H9 (cell line): ENCODE measurements at regions not wholly inside any gene's neighbourhood (a gene's known extent, or its start where the extent isn't known, plus 50 kb on each side); places are given as distances from the start of the nearest gene placed in this dataset.

ENCODE experiments used
- DNase-seq: peaks from one replicate; pipeline ENCODE4 v3.0.0-alpha.2; 2017
- H2AFZ ChIP-seq: one replicate; pipeline ENCODE4 v1.6.1; 2013; ENCODE audit warnings: mild to moderate bottlenecking, low read length, control low read depth, moderate library complexity
- H2AK5ac ChIP-seq: 2 replicates; pipeline ENCODE4 v1.6.1; 2013; ENCODE audit warnings: low read length, control low read depth, mixed read lengths; ENCODE audit not compliant: insufficient read length
- H2BK120ac ChIP-seq: one replicate; pipeline ENCODE4 v1.6.1; 2013; ENCODE audit warnings: low read depth, mild to moderate bottlenecking, low read length, control low read depth, inconsistent platforms; ENCODE audit not compliant: poor library complexity, severe bottlenecking
- H2BK12ac ChIP-seq: 2 replicates; pipeline ENCODE4 v1.6.1; 2013; ENCODE audit warnings: low read length, control low read depth, mixed read lengths, low read depth; ENCODE audit not compliant: insufficient read length
- H2BK15ac ChIP-seq: 2 replicates; pipeline ENCODE4 v1.6.1; 2013; ENCODE audit warnings: low read depth, low read length, control low read depth
- H2BK20ac ChIP-seq: one replicate; pipeline ENCODE4 v1.6.1; 2013; ENCODE audit warnings: low read depth, mild to moderate bottlenecking, low read length, control low read depth, inconsistent platforms; ENCODE audit not compliant: poor library complexity, severe bottlenecking
- H2BK5ac ChIP-seq: 2 replicates; pipeline ENCODE4 v1.6.1; 2013; ENCODE audit warnings: low read length, control low read depth, mixed read lengths; ENCODE audit not compliant: insufficient read length
- H3K14ac ChIP-seq: 2 replicates; pipeline ENCODE4 v1.6.1; 2013; ENCODE audit warnings: low read length, control low read depth; ENCODE audit not compliant: insufficient read depth
- H3K18ac ChIP-seq: 2 replicates; pipeline ENCODE4 v1.6.1; 2013; ENCODE audit warnings: low read depth, mild to moderate bottlenecking, mixed read lengths, low read length, control low read depth; ENCODE audit not compliant: insufficient read length
- H3K23ac ChIP-seq: 2 replicates; pipeline ENCODE4 v1.6.1; 2013; ENCODE audit warnings: low read length, control low read depth, mixed read lengths, low read depth; ENCODE audit not compliant: insufficient read length
- H3K23me2 ChIP-seq: 2 replicates; pipeline ENCODE4 v1.6.1; 2013; ENCODE audit warnings: low read depth, mild to moderate bottlenecking, mixed read lengths, low read length, control low read depth; ENCODE audit not compliant: insufficient read length, poor library complexity, severe bottlenecking
- H3K27ac ChIP-seq: 2 replicates; pipeline ENCODE4 v1.5.1; 2013; ENCODE audit warnings: low read length, control low read depth, mixed read lengths, low read depth; ENCODE audit not compliant: insufficient read length
- H3K27me3 ChIP-seq: 2 replicates; pipeline ENCODE4 v1.6.1; 2013; ENCODE audit warnings: low read length, control low read depth, inconsistent platforms; ENCODE audit not compliant: insufficient read depth
- H3K4ac ChIP-seq: 2 replicates; pipeline ENCODE4 v1.6.1; 2013; ENCODE audit warnings: low read depth, mild to moderate bottlenecking, control low read depth, inconsistent platforms, low read length, moderate library complexity
- H3K4me1 ChIP-seq: 2 replicates; pipeline ENCODE4 v1.6.1; 2013; ENCODE audit warnings: low read length, control low read depth, inconsistent platforms; ENCODE audit not compliant: insufficient read depth
- H3K4me2 ChIP-seq: 2 replicates; pipeline ENCODE4 v1.6.1; 2013; ENCODE audit warnings: low read length, control low read depth, mixed read lengths; ENCODE audit not compliant: insufficient read length, insufficient read depth
- H3K56ac ChIP-seq: 2 replicates; pipeline ENCODE4 v1.6.1; 2013; ENCODE audit warnings: low read depth, mild to moderate bottlenecking, mixed read lengths, low read length, control low read depth; ENCODE audit not compliant: insufficient read length
- H3K79me1 ChIP-seq: 2 replicates; pipeline ENCODE4 v1.6.1; 2013; ENCODE audit warnings: low read depth, mild to moderate bottlenecking, moderate library complexity, low read length, control low read depth, inconsistent platforms; ENCODE audit not compliant: insufficient read depth, poor library complexity, severe bottlenecking
- H3K79me2 ChIP-seq: 2 replicates; pipeline ENCODE4 v1.6.1; 2013; ENCODE audit warnings: low read length, control low read depth, inconsistent platforms; ENCODE audit not compliant: insufficient read depth
- H3K9ac ChIP-seq: 2 replicates; pipeline ENCODE4 v1.6.1; 2013; ENCODE audit warnings: low read length, control low read depth, mixed read lengths; ENCODE audit not compliant: insufficient read length; ENCODE audit errors: extremely low read depth
- H3K9me3 ChIP-seq: one replicate; pipeline ENCODE4 v1.6.1; 2013; ENCODE audit warnings: low read depth, low read length, inconsistent platforms; ENCODE audit not compliant: control insufficient read depth
- H3T11ph ChIP-seq: one replicate; pipeline ENCODE4 v1.6.1; 2013; ENCODE audit warnings: mild to moderate bottlenecking, low read length, control low read depth, inconsistent platforms
- H4K20me1 ChIP-seq: one replicate; pipeline ENCODE4 v1.6.1; 2013; ENCODE audit not compliant: control insufficient read depth, insufficient read length, insufficient read depth
- H4K5ac ChIP-seq: 2 replicates; pipeline ENCODE4 v1.6.1; 2013; ENCODE audit warnings: low read depth, mild to moderate bottlenecking, mixed read lengths, low read length, control low read depth; ENCODE audit not compliant: insufficient read length
- H4K8ac ChIP-seq: replicated peaks from 2 replicates; pipeline ENCODE4 v1.6.1; 2013; ENCODE audit warnings: low read length, control low read depth, mixed read lengths, low read depth; ENCODE audit not compliant: insufficient read length
- H4K91ac ChIP-seq: 2 replicates; pipeline ENCODE4 v1.6.1; 2013; ENCODE audit warnings: low read depth, mild to moderate bottlenecking, moderate library complexity, mixed read lengths, low read length, control low read depth; ENCODE audit not compliant: insufficient read length
- H3K27ac Mint-ChIP-seq, 3 experiments: 2 replicates in 2 of 3; 3 replicates in 1 of 3; pipeline ENCODE4 v1.8.0; 2020 to 2021; ENCODE audit warnings: mixed read lengths in 3 of 3, mild to moderate bottlenecking in 1 of 3, moderate library complexity in 1 of 3
- H3K27me3 Mint-ChIP-seq: 2 replicates; pipeline ENCODE4 v1.8.0; 2021; ENCODE audit warnings: low read depth, mild to moderate bottlenecking, moderate library complexity, mixed read lengths
- H3K36me3 Mint-ChIP-seq, 3 experiments: 2 replicates in 2 of 3; 3 replicates in 1 of 3; pipeline ENCODE4 v1.8.0; 2020 to 2021; ENCODE audit warnings: low read depth in 3 of 3, mixed read lengths in 3 of 3; ENCODE audit not compliant: insufficient read depth in 1 of 3
- H3K4me1 Mint-ChIP-seq, 2 experiments: 2 replicates each; pipeline ENCODE4 v1.8.0; 2020; ENCODE audit warnings: mixed read lengths in 2 of 2
- H3K4me3 Mint-ChIP-seq, 2 experiments: 2 replicates in 1 of 2; 3 replicates in 1 of 2; pipeline ENCODE4 v1.8.0; 2020 to 2021; ENCODE audit warnings: mild to moderate bottlenecking in 2 of 2, mixed read lengths in 2 of 2, moderate library complexity in 1 of 2
- H3K9me3 Mint-ChIP-seq, 2 experiments: 2 replicates in 1 of 2; 3 replicates in 1 of 2; pipeline ENCODE4 v1.8.0; 2020; ENCODE audit warnings: mild to moderate bottlenecking in 2 of 2, mixed read lengths in 2 of 2, moderate library complexity in 1 of 2
- CTCF ChIP-seq: fragments of 200-600 bp; sonication (generic); conservative IDR thresholded peaks from 3 replicates; pipeline ENCODE4 v1.8.0; 2021; ENCODE audit warnings: antibody characterized with exemption, mild to moderate bottlenecking
- WGBS: extraction: QIAGEN DNeasy Blood & Tissue Kit; methylation state at CpG from one replicate; pipeline ENCODE4 v1.1.7; 2013; ENCODE audit warnings: missing lambda C conversion rate, low lambda C conversion rate, mixed read lengths; ENCODE audit not compliant: insufficient read length; ENCODE audit errors: extremely low coverage; 5-methylcytosine and 5-hydroxymethylcytosine counted together

GRCh38 chr9:25600501-25600900 is 77.7 kb downstream of the TUSC1 start:
- no peak overlapping the region for H4K5ac ChIP-seq
- H3K4ac ChIP-seq = no peak overlapping the region
- no peak overlapping the region for H4K91ac ChIP-seq
- H2BK12ac ChIP-seq = no peak overlapping the region
- H3K4me1 Mint-ChIP-seq = peaks cover 18 to 20% of the 10 kb centered on the region in 2 experiments
- no peaks in the 10 kb centered on the region for H3K27me3 ChIP-seq
- no peak for TF ChIP-seq CTCF
- H2BK120ac ChIP-seq = no peak overlapping the region
- 0 out of 7 replicates have a peak, but pooled peaks cover 0 to 4% (median 0%) of the 10 kb centered on the region in 3 experiments for H3K36me3 Mint-ChIP-seq
- H3K23me2 ChIP-seq = no peaks in the 10 kb centered on the region
- H3K9me3 Mint-ChIP-seq = peaks cover 3% of the 10 kb centered on the region in 2 experiments; a peak in 1 of 5 replicates
- H3K79me1 ChIP-seq = no peaks in the 10 kb centered on the region
- H2AFZ ChIP-seq = no peak overlapping the region
- no peaks in the 10 kb centered on the region for H4K20me1 ChIP-seq
- no peaks in the 10 kb centered on the region for H3K9me3 ChIP-seq
- DNase-seq = no peak
- H4K8ac ChIP-seq = no peak overlapping the region
- H3T11ph ChIP-seq = no peak overlapping the region
- H2BK5ac ChIP-seq = no peak overlapping the region
- no peak overlapping the region for H3K4me2 ChIP-seq
- H3K27me3 Mint-ChIP-seq = no peaks in the 10 kb centered on the region
- H2BK15ac ChIP-seq = no peak overlapping the region
- no peak overlapping the region for H3K23ac ChIP-seq
- no CpG with 5 or more reads among the region's 1 CpG for WGBS
- no peak overlapping the region for H3K27ac Mint-ChIP-seq
- no peak overlapping the region for H3K18ac ChIP-seq
- H3K4me3 Mint-ChIP-seq = no peak overlapping the region
- no peak overlapping the region for H2AK5ac ChIP-seq
- H2BK20ac ChIP-seq = no peak overlapping the region
- H3K9ac ChIP-seq = no peak overlapping the region
- no peak overlapping the region for H3K27ac ChIP-seq
- no peak overlapping the region for H3K14ac ChIP-seq
- H3K4me1 ChIP-seq = peaks cover 2% of the 10 kb centered on the region; the same call in 1 of the 2 replicates
- H3K79me2 ChIP-seq = no peaks in the 10 kb centered on the region
- no peak overlapping the region for H3K56ac ChIP-seq
